ENCODE measurements at regions not wholly inside any gene's neighbourhood (a gene's known extent, or its start where the extent isn't known, plus 50 kb on each side); places are given as distances from the start of the nearest gene placed in this dataset.

DNA sequence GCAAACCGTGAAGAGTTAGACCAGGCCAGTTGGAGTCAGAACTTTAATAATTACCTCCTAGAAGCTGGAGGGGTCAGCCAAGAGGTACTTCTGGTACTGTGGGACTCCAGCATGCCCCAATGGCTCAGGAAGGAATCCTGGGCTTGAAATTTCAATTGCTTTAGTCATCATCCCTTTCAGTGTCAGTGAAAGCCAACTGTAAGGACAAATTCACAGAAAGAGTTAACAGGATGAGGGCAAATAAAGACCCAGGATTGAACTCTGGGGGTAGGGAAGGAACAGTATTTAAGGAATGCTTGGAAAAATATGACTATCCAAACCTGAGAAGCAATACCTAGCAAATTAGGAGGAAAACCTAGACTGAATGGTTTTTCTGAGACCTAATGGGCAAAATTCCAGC is 735.1 kb upstream of the MARCKS start:
- TF ChIP-seq, protein P1, sequence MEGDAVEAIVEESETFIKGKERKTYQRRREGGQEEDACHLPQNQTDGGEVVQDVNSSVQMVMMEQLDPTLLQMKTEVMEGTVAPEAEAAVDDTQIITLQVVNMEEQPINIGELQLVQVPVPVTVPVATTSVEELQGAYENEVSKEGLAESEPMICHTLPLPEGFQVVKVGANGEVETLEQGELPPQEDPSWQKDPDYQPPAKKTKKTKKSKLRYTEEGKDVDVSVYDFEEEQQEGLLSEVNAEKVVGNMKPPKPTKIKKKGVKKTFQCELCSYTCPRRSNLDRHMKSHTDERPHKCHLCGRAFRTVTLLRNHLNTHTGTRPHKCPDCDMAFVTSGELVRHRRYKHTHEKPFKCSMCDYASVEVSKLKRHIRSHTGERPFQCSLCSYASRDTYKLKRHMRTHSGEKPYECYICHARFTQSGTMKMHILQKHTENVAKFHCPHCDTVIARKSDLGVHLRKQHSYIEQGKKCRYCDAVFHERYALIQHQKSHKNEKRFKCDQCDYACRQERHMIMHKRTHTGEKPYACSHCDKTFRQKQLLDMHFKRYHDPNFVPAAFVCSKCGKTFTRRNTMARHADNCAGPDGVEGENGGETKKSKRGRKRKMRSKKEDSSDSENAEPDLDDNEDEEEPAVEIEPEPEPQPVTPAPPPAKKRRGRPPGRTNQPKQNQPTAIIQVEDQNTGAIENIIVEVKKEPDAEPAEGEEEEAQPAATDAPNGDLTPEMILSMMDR (IDR thresholded peaks at IDR 0.05; ENCODE audit: low read depth, low read length, missing control alignments) = peak; percentile 42
- H3K4me3 ChIP-seq (replicated peaks; ENCODE audit: low read depth, low read length) = no peak overlapping the region

DNA sequence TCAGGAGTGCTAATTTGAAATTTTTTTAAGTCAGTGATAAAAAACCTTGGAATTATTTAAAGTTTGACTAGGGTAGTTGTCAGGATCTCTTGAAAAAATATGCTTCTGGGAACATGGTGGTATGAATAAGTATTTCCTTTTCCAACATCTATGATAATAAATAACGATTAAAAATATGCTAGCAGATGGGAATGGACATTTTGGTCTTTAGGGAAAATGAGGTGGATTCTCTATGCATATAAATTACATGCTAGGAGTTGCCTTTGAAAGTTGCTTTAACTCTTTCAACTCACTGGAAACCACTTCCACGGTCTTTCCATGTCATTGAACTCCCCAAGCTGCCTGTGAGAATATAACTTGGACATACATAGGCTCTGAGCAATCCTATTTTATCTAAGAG is 731.5 kb upstream of the MARCKS start:
- TF ChIP-seq, protein P1 (IDR thresholded peaks at IDR 0.05; ENCODE audit: low read depth, low read length, missing control alignments) = no peak
- no peak for DNase-seq (ENCODE audit: extremely low read depth, low read depth)
- H3K4me3 ChIP-seq (replicated peaks; ENCODE audit: low read depth, low read length) = no peak overlapping the region

More for the DNA sequence above, 735.1 kb upstream of the MARCKS start:
- DNase-seq (ENCODE audit: extremely low read depth, low read depth) = peak; percentile 83

DNA sequence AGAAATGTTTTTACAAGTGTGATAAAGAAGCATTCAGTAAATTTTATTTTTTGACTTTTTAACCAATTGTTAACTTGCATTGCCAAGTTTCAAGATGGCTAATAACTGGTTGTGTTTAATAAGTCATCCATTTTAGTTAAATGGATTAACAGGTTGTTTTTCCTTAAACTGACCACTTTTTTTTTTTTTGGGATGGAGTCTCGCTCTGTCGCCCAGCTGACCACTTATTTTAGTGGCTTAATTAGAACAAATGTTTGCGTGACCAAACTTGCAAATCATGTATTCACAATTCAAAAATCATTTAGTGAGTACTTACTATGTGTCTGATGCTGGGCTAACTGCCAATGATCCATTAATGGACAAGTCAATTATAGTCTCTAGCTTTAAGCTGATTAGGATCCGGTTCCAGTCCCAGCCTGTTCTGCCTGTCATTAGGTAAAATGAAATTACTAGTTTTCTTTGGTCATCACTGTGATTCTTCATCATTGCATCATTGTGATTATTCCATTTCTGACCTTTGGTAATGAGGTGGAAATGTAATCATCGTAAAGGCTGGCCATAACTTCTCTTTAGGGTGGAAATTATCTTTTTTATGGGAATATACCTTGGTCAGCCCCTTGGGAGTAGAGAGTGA is 729.2 kb upstream of the MARCKS start:
- H3K4me3 ChIP-seq (replicated peaks; ENCODE audit: low read depth, low read length) = no peak overlapping the region
- TF ChIP-seq, protein P1 (IDR thresholded peaks at IDR 0.05; ENCODE audit: low read depth, low read length, missing control alignments) = no peak
- no peak for DNase-seq (ENCODE audit: extremely low read depth, low read depth)

DNA sequence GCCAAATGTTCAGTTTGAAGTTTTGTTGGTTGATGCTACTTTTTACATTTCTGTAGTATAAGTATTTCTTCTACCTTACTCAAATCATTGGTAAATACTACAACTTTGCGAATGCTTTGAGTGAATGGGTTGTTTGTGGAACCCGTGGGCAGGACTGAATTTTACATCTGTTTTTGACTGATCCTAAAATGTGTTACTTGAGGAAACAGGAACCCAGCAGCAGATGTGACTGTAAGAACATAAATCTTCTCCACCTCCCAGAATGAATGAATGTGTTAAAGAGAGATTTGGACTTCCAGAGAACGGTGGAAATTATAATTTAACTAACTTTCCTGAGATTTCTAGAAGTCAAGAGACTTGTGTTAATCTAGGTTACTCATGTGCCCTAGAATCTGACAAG is 728.5 kb upstream of the MARCKS start:
- no peak overlapping the region for H3K4me3 ChIP-seq (replicated peaks; ENCODE audit: low read depth, low read length)
- TF ChIP-seq, protein P1 (IDR thresholded peaks at IDR 0.05; ENCODE audit: low read depth, low read length, missing control alignments) = no peak
- DNase-seq (ENCODE audit: extremely low read depth, low read depth) = no peak

DNA sequence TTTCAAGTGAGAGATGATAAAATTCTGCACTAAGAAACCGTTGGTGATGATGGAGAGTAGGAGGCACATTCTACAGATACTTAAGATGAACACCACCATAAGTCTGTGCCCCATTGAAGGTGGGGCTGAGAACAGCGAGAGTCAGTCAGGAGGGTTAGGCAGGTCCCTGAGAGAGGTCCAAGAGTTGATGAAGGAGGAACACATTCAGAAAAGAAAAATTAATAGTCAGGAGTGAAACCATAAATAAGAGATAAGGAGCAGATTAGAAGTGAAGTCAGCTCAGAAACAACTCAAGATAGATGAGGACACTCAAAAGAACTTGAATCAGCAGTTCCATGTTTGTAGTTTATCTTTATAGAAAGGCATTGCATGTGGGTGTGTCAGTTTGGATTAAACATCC is 727.2 kb upstream of the MARCKS start:
- TF ChIP-seq, protein P1 (IDR thresholded peaks at IDR 0.05; ENCODE audit: low read depth, low read length, missing control alignments) = no peak
- no peak overlapping the region for H3K4me3 ChIP-seq (replicated peaks; ENCODE audit: low read depth, low read length)
- no peak for DNase-seq (ENCODE audit: extremely low read depth, low read depth)

DNA sequence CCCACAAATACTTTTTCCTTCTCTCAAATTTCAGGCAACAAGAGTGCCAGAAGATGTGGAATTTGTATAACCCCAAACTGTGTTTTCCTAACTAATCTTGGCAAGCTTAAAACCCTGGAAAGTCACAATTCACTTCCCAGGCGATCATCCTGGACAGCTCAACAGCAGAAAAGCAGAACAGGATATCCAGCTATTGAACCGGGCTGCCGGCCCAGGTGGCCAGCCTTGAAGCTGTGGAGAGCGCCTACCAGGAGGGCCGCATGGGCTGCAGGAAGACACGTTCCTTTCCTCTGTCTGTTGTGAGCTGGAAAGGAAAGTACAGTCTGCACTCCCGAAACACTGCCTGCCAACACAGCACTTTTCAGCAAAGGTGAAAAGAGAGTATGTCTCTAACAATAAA is 719.7 kb upstream of the MARCKS start:
- H3K4me3 ChIP-seq (replicated peaks; ENCODE audit: low read depth, low read length) = no peak overlapping the region
- TF ChIP-seq, protein P1 (IDR thresholded peaks at IDR 0.05; ENCODE audit: low read depth, low read length, missing control alignments) = no peak
- DNase-seq (ENCODE audit: extremely low read depth, low read depth) = no peak

DNA sequence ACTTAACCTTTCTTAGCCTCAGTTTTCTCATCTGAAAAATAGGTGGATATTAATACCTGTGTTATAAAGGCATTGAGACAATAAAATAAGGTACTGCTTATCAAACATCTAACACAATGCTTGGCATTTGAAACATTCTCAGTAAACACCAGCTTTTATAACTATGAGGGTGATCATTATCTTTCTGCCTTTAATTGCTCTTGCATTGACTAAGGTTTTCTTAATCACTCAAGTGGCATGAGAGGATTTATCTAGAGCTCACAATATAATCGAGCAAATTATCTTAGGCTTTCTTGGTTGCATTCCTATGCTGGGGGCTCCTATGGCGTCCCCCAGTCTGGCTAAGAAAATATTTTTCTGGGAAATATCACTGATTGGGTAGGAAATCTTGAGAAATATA is 716.4 kb upstream of the MARCKS start:
- TF ChIP-seq, protein P1 (IDR thresholded peaks at IDR 0.05; ENCODE audit: low read depth, low read length, missing control alignments) = no peak
- DNase-seq (ENCODE audit: extremely low read depth, low read depth) = no peak
- no peak overlapping the region for H3K4me3 ChIP-seq (replicated peaks; ENCODE audit: low read depth, low read length)
